MM.1S (cell line): ENCODE measurements at regions not wholly inside any gene's neighbourhood (a gene's known extent, or its start where the extent isn't known, plus 50 kb on each side); places are given as distances from the start of the nearest gene placed in this dataset.

Experiments
- DNase-seq: peaks from one replicate; pipeline ENCODE4 v3.0.0-alpha.2; 2015
- H2AFZ ChIP-seq: fragments of 300-600 bp; sonication (generic); 2 replicates; pipeline ENCODE4 v1.6.0; 2016; ENCODE audit warnings: antibody characterized with exemption, low read length
- H3F3A ChIP-seq: fragments of 300-600 bp; sonication (generic); 2 replicates; pipeline ENCODE4 v1.6.1; 2016; ENCODE audit warnings: mild to moderate bottlenecking, antibody characterized with exemption, low read length, moderate library complexity, mixed read lengths; ENCODE audit not compliant: insufficient read depth
- H3K27ac ChIP-seq: fragments of 300-600 bp; sonication (generic); 2 replicates; pipeline ENCODE4 v1.5.1; 2016; ENCODE audit warnings: mild to moderate bottlenecking, low read length
- H3K27me3 ChIP-seq: fragments of 300-600 bp; sonication (generic); replicated peaks from 2 replicates; pipeline ENCODE4 v1.6.0; 2016; ENCODE audit warnings: low read length; ENCODE audit not compliant: insufficient read depth
- H3K36me3 ChIP-seq: fragments of 300-600 bp; sonication (generic); replicated peaks from 2 replicates; pipeline ENCODE4 v1.6.1; 2016; ENCODE audit warnings: mild to moderate bottlenecking, low read length, mixed read lengths; ENCODE audit not compliant: insufficient read depth
- H3K4me1 ChIP-seq: fragments of 300-600 bp; sonication (generic); 2 replicates; pipeline ENCODE4 v1.6.1; 2016; ENCODE audit warnings: low read length, mixed read lengths
- H3K4me2 ChIP-seq: fragments of 300-600 bp; sonication (generic); 2 replicates; pipeline ENCODE4 v1.6.0; 2016; ENCODE audit warnings: low read depth, low read length
- H3K4me3 ChIP-seq: fragments of 300-600 bp; sonication (generic); 2 replicates; pipeline ENCODE4 v1.5.1; 2016; ENCODE audit warnings: low read length, mixed read lengths
- H3K79me2 ChIP-seq: fragments of 300-600 bp; sonication (generic); 2 replicates; pipeline ENCODE4 v1.6.1; 2016; ENCODE audit warnings: mixed run types, low read length, mixed read lengths
- H3K9ac ChIP-seq: fragments of 300-600 bp; sonication (generic); 2 replicates; pipeline ENCODE4 v1.6.1; 2016; ENCODE audit warnings: low read length, mixed read lengths
- H3K9me2 ChIP-seq: fragments of 300-600 bp; sonication (generic); replicated peaks from 2 replicates; pipeline ENCODE4 v1.6.1; 2016; ENCODE audit warnings: mild to moderate bottlenecking, low read length, mixed read lengths; ENCODE audit not compliant: insufficient read depth
- H3K9me3 ChIP-seq: fragments of 300-600 bp; sonication (generic); replicated peaks from 2 replicates; pipeline ENCODE4 v1.6.1; 2016; ENCODE audit warnings: mild to moderate bottlenecking, low read length, mixed read lengths; ENCODE audit not compliant: insufficient read depth
- H4K20me1 ChIP-seq: fragments of 300-600 bp; sonication (generic); 2 replicates; pipeline ENCODE4 v1.6.1; 2016; ENCODE audit warnings: mild to moderate bottlenecking, low read length, moderate library complexity, mixed read lengths; ENCODE audit not compliant: insufficient read depth
- CTCF ChIP-seq: fragments of 300-600 bp; sonication (generic); IDR thresholded peaks from 2 replicates; pipeline ENCODE4 v1.5.1; 2016; ENCODE audit warnings: antibody characterized with exemption, low read length, mixed read lengths
- EZH2 ChIP-seq: fragments of 300-600 bp; sonication (generic); optimal IDR thresholded peaks from 2 replicates; pipeline ENCODE3; 2017; ENCODE audit warnings: low read depth, mild to moderate bottlenecking, antibody characterized with exemption, low read length, mixed read lengths
- EZH2phosphoT487 ChIP-seq: fragments of 300-600 bp; sonication (generic); IDR thresholded peaks from 2 replicates; pipeline ENCODE4 v1.6.1; 2018; ENCODE audit warnings: antibody characterized with exemption, low read length

DNA sequence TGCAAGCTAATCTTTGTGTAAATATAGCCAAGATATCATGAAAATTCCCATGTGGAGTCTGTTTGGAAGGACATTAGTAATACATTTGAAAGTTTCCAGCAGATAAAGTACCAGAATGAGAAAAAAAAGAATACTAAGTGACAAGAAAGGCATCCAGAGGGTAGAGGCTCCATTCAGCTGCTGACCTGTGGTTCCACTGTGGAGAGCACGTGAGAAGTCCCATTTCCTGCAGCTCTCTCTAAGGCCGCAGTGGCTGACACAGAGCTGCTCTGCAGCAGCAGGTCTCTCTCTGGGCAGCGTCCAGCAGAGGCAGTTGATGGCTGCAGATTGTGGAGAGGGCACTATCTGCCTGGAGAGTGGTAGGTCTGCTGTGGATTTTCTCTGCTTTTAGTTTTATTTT, 100.1 kb upstream of the TMEM72 start:
- no peaks in the 10 kb centered on the region for H3K27me3 ChIP-seq
- no peaks in the 10 kb centered on the region for H4K20me1 ChIP-seq
- H3K9me3 ChIP-seq: no peaks in the 10 kb centered on the region
- no peak for TF ChIP-seq EZH2
- TF ChIP-seq CTCF: no peak
- no peak for TF ChIP-seq EZH2phosphoT487
- no peaks in the 10 kb centered on the region for H3F3A ChIP-seq
- H3K4me3 ChIP-seq: no peak overlapping the region
- H3K79me2 ChIP-seq: no peaks in the 10 kb centered on the region
- H3K9me2 ChIP-seq: no peaks in the 10 kb centered on the region
- no peak for DNase-seq
- H3K4me1 ChIP-seq: no peaks in the 10 kb centered on the region
- H3K4me2 ChIP-seq: no peak overlapping the region
- H3K9ac ChIP-seq: no peak overlapping the region
- H2AFZ ChIP-seq: no peak overlapping the region
- H3K27ac ChIP-seq: no peak overlapping the region
- no peaks in the 10 kb centered on the region for H3K36me3 ChIP-seq

DNA sequence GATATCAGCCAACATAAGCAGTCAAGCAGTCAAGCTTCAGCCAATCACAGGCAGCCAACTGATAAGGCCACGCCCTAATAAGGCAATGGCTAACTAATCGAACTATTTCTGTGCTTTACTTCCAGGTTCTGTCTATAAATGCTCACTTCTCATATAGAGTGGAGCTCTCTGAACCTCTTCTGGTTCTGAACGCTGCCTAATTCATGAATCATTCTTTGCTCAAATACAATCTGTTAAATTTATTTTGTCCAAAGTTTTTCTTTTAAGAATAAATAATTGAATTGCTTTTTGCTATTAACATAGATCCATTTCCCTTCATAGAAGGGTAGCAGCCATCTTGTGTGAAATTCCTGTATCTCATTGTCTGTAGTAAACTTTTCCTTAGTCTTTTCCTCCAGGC, 97.9 kb upstream of the TMEM72 start:
- H3K27ac ChIP-seq: no peak overlapping the region
- H4K20me1 ChIP-seq: no peaks in the 10 kb centered on the region
- no peak for DNase-seq
- H3K4me1 ChIP-seq: no peaks in the 10 kb centered on the region
- no peaks in the 10 kb centered on the region for H3K27me3 ChIP-seq
- H3K4me2 ChIP-seq: no peak overlapping the region
- H3K4me3 ChIP-seq: no peak overlapping the region
- H3K9ac ChIP-seq: no peak overlapping the region
- no peaks in the 10 kb centered on the region for H3K9me2 ChIP-seq
- no peaks in the 10 kb centered on the region for H3K36me3 ChIP-seq
- H3K79me2 ChIP-seq: no peaks in the 10 kb centered on the region
- no peaks in the 10 kb centered on the region for H3K9me3 ChIP-seq
- H2AFZ ChIP-seq: no peak overlapping the region
- H3F3A ChIP-seq: no peaks in the 10 kb centered on the region
- TF ChIP-seq EZH2: no peak
- TF ChIP-seq EZH2phosphoT487: no peak
- TF ChIP-seq CTCF: no peak

- no peak for DNase-seq
- Histone ChIP-seq H3K4me2 (no peak overlapping the region), H3F3A (no peaks in the 10 kb centered on the region), H3K79me2 (no peaks in the 10 kb centered on the region), H3K9me3 (no peaks in the 10 kb centered on the region), H3K4me3 (no peak overlapping the region), H2AFZ (no peak overlapping the region), H4K20me1 (no peaks in the 10 kb centered on the region), H3K27me3 (no peaks in the 10 kb centered on the region), H3K27ac (no peak overlapping the region), H3K4me1 (no peaks in the 10 kb centered on the region), H3K9me2 (no peaks in the 10 kb centered on the region), H3K9ac (no peak overlapping the region), H3K36me3 (no peaks in the 10 kb centered on the region)
- TF ChIP-seq EZH2 (no peak), CTCF (no peak), EZH2phosphoT487 (no peak)
Observed at GRCh38 chr10:44814929-44815328, 96.2 kb upstream of the TMEM72 start.
